Esophagus (tissue), 2 donors: ENCODE measurements at regions not wholly inside any gene's neighbourhood (a gene's known extent, or its start where the extent isn't known, plus 50 kb on each side); places are given as distances from the start of the nearest gene placed in this dataset.
A peak's percentile ranks its signal among the peaks of the same experiment; 100 is the strongest.

Experiments used
- H3K27ac ChIP-seq, 2 donors: one replicate each; pipeline ENCODE4 v1.5.1; 2013; ENCODE audit warnings: low read depth in 2 of 2, mild to moderate bottlenecking in 2 of 2, inconsistent platforms in 1 of 2, low read length in 1 of 2, moderate library complexity in 1 of 2
- H3K27me3 ChIP-seq, 2 donors: one replicate each; pipeline ENCODE4 v1.6.1; 2013; ENCODE audit warnings: low read length in 2 of 2, control low read depth in 1 of 2, mild to moderate bottlenecking in 1 of 2; ENCODE audit not compliant: insufficient read depth in 2 of 2, control insufficient read depth in 1 of 2
- H3K36me3 ChIP-seq, 2 donors: one replicate each; pipeline ENCODE4 v1.6.1; 2013; ENCODE audit warnings: low read length in 1 of 2; ENCODE audit not compliant: control insufficient read depth in 2 of 2, insufficient read depth in 2 of 2
- H3K4me1 ChIP-seq, 2 donors: one replicate each; pipeline ENCODE4 v1.6.1; 2013; ENCODE audit warnings: low read length in 1 of 2; ENCODE audit not compliant: control insufficient read depth in 2 of 2, insufficient read depth in 2 of 2
- H3K4me3 ChIP-seq, 2 donors: one replicate each; pipeline ENCODE4 v1.5.1; 2013; ENCODE audit warnings: low read length in 2 of 2, mild to moderate bottlenecking in 2 of 2, low read depth in 1 of 2, moderate library complexity in 1 of 2
- H3K9me3 ChIP-seq, 2 donors: one replicate each; pipeline ENCODE4 v1.6.1; 2013; ENCODE audit warnings: mild to moderate bottlenecking in 2 of 2, low read depth in 1 of 2, low read length in 1 of 2, moderate library complexity in 1 of 2; ENCODE audit not compliant: control insufficient read depth in 2 of 2, insufficient read depth in 1 of 2
- WGBS, 2 donors: extraction: QIAGEN DNeasy Blood & Tissue Kit; methylation state at CpG; one replicate each; pipeline ENCODE4 v1.1.7; 2013; 5-methylcytosine and 5-hydroxymethylcytosine counted together
- donor health status: healthy with polysubstance abuse.
- donor health status: Bipolar disorder and iron deficiency.

DNA sequence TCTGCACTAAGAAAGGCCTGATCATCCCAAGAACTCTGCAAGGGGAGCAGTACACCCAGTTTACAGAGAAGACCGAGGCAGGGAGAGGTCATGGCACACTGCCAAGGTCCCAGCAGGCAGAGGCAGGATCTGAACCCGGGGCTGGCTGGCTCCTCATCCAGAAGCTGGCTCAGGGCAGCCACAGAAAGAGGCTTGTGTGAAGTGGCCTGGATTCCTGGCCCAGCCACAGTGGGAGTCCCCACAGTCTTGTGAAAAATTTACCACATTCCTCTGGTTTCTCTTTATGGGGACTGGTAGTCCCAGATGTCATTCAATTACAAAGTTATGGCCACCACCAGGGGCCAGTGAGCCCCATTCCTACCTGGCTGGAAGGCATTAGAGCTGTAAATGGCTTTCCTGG, 440.5 kb downstream of the MIAT start:
- no peak overlapping the region for H3K27ac ChIP-seq
- H3K4me1 ChIP-seq: peaks cover 0 to 2% of the 10 kb centered on the region in 2 donors
- no peaks in the 10 kb centered on the region for H3K36me3 ChIP-seq
- WGBS, 2 donors: 49 to 61% methylated on average over 2 of the region's 2 CpGs
- peaks cover 0 to 3% of the 10 kb centered on the region in 2 donors for H3K9me3 ChIP-seq
- H3K4me3 ChIP-seq: no peak overlapping the region
- H3K27me3 ChIP-seq: peaks cover 0 to 2% of the 10 kb centered on the region in 2 donors

DNA sequence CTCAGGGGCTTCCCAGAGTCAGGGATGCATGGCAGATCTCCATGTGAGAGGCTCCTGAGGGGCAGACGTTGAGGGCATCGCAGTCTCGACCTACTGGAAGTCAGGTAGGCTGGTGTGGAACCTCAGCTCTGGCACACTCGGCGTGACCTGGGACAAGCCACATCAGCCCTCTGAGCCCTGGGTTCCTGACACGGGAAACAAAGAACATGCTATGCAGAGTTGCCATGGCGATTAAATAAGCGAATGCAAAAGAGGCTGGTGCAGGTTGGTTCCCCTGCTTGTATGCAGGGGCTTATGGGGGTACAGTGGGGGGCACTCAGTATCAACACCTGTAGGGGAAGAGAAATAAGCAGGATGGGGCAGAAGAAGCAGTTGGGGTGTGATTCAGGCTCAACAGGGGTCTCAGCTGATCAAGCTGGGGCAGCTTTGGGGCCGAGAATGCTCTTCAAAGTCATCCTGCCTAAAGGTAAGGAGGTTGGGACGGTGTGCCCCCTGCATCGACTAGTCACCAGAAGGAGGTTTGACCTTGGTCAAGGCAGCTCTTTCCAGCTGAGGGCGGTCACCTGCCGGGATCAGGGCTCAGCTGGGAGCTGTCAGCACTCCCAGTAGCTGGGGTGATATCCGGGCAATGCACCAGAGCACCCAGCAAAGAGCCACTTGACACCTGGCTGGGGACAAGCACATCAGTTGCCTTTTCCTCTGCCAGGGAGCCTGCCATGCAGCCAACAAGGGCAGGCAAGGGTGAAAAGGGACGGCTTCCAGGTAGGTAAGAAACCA, 442.7 kb downstream of the MIAT start:
- H3K27me3 ChIP-seq: peaks cover 0 to 2% of the 10 kb centered on the region in 2 donors
- no peak overlapping the region for H3K4me3 ChIP-seq
- 71 to 75% methylated on average over 15 of the region's 15 CpGs for WGBS, 2 donors
- no peaks in the 10 kb centered on the region for H3K9me3 ChIP-seq
- H3K36me3 ChIP-seq: no peaks in the 10 kb centered on the region
- H3K27ac ChIP-seq: no peak overlapping the region
- H3K4me1 ChIP-seq: peaks cover 0 to 2% of the 10 kb centered on the region in 2 donors

DNA sequence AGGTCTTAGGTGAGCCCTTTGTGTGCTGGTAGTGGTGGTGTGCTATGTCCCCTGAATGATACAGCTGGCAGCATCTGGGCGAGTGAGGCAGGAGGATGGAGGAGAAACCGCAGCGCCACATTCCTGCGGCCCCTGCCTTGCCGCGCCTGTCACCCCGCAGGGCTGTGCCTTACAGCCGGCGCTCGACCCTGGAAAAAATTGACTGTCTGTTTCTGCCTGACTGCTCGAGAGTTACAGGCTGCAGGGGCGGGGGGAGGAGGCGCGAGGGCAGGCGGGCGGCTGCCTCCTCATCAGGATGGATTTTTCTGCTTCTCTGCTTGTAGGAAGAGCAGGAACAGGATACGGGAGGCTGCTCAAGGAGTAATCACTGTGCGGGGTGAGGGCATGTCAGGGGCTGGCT, 443.4 kb downstream of the MIAT start:
- WGBS, 2 donors: 3 to 4% methylated on average over 18 of the region's 18 CpGs
- H3K4me1 ChIP-seq: peaks cover 0 to 2% of the 10 kb centered on the region in 2 donors
- no peaks in the 10 kb centered on the region for H3K9me3 ChIP-seq
- no peak overlapping the region for H3K27ac ChIP-seq
- H3K36me3 ChIP-seq: no peaks in the 10 kb centered on the region
- H3K27me3 ChIP-seq: peaks cover 0 to 2% of the 10 kb centered on the region in 2 donors
- H3K4me3 ChIP-seq: no peak overlapping the region

DNA sequence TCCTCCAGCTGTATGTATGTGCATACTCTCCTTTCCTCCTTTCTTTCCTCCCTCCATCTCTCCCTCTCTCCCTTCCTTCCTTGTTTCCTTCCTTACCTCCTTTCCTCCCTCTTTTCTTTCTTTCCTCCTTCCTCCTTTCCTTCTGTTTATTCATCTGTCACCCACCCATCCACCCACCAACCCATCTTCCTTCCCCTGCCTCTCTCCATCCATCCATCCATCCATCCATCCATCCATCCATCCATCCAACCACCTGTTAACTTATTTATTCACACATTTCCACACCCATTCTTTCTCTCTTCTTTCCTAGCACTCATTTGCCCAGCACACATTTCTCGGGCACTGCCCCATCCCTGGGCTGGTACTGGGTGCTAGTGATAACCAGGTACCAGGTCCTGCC, 443.9 kb downstream of the MIAT start:
- Histone ChIP-seq H3K4me1 (peaks cover 0 to 2% of the 10 kb centered on the region in 2 donors), H3K27me3 (peaks cover 0 to 2% of the 10 kb centered on the region in 2 donors), H3K4me3 (no peak overlapping the region), H3K27ac (no peak overlapping the region), H3K36me3 (no peaks in the 10 kb centered on the region), H3K9me3 (no peaks in the 10 kb centered on the region)
- 83 to 85% methylated on average over 1 of the region's 1 CpG for WGBS, 2 donors

DNA sequence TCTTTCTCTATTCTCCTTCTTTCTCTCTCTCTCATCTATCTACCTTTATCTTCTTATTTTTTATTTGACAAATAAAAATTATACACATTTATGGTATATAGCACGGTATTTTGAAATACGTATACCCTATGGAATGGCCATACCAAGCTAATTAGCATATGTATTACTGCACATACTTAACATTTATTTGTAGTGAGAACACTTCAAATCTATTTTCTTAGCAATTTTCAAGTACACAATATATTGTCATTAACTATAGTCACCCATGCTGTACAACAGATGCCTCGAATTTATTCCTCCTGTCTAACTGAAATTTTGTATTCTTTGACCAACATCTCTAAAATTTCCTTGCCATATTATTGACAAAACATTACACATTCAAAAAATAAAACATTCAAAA, 447.1 kb downstream of the MIAT start:
- no peaks in the 10 kb centered on the region for H3K36me3 ChIP-seq
- no peak overlapping the region for H3K4me3 ChIP-seq
- peaks cover 0 to 2% of the 10 kb centered on the region in 2 donors for H3K27me3 ChIP-seq
- H3K4me1 ChIP-seq: peaks cover 4 to 5% of the 10 kb centered on the region in 2 donors
- WGBS, 2 donors: 64 to 87% methylated on average over 3 of the region's 3 CpGs
- H3K9me3 ChIP-seq: no peaks in the 10 kb centered on the region
- H3K27ac ChIP-seq: no peak overlapping the region

DNA sequence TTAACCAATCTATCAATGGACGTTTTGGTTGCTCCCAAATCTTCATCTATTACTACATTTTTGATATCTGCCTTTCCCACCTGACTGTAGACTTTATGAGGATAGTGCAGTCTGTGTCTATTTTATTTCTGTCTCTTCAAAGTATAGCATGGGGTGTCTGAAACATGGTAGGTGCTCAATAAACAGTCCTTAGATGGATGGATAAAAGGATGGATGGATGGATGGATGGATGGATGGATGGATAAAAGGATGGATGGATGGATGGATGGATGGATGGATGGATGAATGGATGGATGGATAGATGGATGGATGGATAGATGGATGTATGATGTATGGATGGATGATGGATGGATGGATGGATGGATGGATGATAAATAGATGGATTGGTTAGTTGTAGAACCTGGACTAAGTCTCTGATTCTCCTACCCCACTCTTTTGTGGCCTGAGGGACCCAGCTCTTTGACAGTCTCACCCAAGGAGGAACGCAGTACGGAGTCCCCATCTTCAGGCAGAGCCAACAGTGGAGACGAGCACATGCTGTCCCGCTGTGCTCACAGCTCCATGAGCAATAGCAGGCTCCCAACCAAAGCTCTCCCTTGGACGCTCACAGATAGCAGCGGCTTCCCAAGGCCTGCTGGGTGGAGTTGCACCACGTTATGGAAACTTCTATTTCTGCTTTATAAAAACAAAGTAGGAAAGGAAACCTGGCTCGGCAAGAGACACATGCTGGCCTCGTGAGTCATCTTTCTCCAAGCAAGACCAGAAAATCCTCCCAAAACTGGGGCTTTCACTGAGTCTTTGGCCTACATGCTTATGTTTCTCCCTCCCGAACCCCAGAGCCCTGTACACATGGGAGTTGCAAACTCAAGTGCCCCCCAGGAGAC, 448.0 kb downstream of the MIAT start:
- H3K4me3 ChIP-seq: no peak overlapping the region
- H3K27ac ChIP-seq: peak overlapping the region; percentile 34 to 46
- peaks cover 0 to 2% of the 10 kb centered on the region in 2 donors for H3K27me3 ChIP-seq
- H3K36me3 ChIP-seq: no peaks in the 10 kb centered on the region
- WGBS, 2 donors: 40 to 54% methylated on average over 11 of the region's 11 CpGs
- H3K9me3 ChIP-seq: no peaks in the 10 kb centered on the region
- peaks cover 4 to 5% of the 10 kb centered on the region in 2 donors for H3K4me1 ChIP-seq

DNA sequence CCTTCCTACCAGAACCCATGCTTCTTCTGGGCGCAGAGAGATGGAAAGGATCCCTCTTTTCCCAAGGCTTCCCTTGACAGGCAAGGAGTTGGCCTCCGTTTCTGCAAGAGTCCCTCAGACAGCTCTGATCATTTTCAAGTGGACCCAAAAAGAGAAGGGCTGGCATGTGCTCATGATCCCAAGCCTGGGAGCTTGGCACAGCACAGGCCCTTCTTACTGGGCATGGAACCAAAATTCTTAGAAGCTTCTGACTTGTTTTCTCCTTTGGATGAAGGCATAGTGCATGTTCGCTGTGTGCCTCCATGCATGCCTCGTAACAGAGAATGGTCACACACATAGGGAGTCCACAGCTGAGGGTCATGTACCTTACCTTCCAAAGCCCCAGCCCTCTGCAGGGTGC, 449.6 kb downstream of the MIAT start:
- H3K4me3 ChIP-seq: no peak overlapping the region
- peak overlapping the region in 1 of 2 donors; percentile 15 for H3K27ac ChIP-seq
- H3K27me3 ChIP-seq: no peaks in the 10 kb centered on the region
- no peaks in the 10 kb centered on the region for H3K9me3 ChIP-seq
- no peaks in the 10 kb centered on the region for H3K36me3 ChIP-seq
- 82 to 90% methylated on average over 4 of the region's 4 CpGs for WGBS, 2 donors
- H3K4me1 ChIP-seq: peaks cover 4 to 5% of the 10 kb centered on the region in 2 donors

DNA sequence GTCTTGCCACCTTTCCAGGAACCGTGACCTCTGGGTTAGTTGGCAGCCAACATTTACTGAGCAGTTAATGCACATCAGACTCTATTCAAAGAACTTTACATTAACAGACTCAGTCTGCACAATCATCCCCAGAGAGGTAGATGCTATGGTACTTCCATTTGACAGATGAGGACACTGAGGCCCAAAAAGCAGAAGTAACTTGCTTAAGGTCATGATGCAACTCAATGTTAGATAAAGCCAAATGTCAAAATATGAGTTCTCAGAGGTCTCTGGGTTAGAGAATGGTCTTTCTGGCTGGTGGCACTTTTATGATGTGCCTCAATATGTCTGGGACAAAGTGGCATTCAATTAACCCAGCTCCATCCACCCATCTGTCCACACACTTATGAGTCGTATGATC, 450.0 kb downstream of the MIAT start:
- H3K4me1 ChIP-seq: peaks cover 4 to 5% of the 10 kb centered on the region in 2 donors
- no peaks in the 10 kb centered on the region for H3K9me3 ChIP-seq
- no peaks in the 10 kb centered on the region for H3K27me3 ChIP-seq
- H3K36me3 ChIP-seq: no peaks in the 10 kb centered on the region
- H3K4me3 ChIP-seq: no peak overlapping the region
- WGBS, 2 donors: 37 to 74% methylated on average over 2 of the region's 2 CpGs
- H3K27ac ChIP-seq: peak overlapping the region in 1 of 2 donors; percentile 15

DNA sequence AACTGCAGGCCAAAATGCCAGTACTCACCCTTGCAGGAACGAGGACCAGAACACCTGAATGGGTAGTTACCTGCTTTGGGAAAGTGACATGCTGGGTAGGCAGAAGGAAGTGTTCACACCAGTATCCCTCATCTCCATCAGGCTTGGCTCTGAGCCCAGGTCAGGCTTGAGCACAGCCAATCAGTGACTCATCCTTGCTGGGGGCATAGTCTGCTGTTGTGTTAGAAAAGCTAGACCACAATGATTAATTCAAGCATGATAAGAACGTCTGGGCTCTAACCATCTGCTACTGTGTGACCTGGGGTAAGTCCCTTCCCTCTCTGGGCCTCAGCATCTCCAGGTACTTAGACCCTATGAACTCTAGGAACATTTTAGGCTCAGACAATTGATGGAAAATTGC, 450.4 kb downstream of the MIAT start:
- Histone ChIP-seq H3K27me3 (no peaks in the 10 kb centered on the region), H3K27ac (peak overlapping the region in 1 of 2 donors; percentile 7), H3K4me3 (no peak overlapping the region), H3K36me3 (no peaks in the 10 kb centered on the region), H3K4me1 (peaks cover 4 to 5% of the 10 kb centered on the region in 2 donors), H3K9me3 (no peaks in the 10 kb centered on the region)
- WGBS, 2 donors: 23 to 24% methylated on average over 2 of the region's 2 CpGs
